Stimulated activated CD4-positive, alpha-beta T cell treated with anti-CD3 and anti-CD28 coated beads, Interleukin-4, amount 100 ng/mL, for 4 hours (primary cell): ENCODE measurements at regions not wholly inside any gene's neighbourhood (a gene's known extent, or its start where the extent isn't known, plus 50 kb on each side); places are given as distances from the start of the nearest gene placed in this dataset.

Experiments
- DNase-seq, 2 experiments: peaks; one replicate each; pipeline ENCODE4 v3.0.0-alpha.2; 2020

GRCh38 chr3:17936736-17937480, 194.5 kb upstream of the TBC1D5 start:
- no peak for DNase-seq

DNA sequence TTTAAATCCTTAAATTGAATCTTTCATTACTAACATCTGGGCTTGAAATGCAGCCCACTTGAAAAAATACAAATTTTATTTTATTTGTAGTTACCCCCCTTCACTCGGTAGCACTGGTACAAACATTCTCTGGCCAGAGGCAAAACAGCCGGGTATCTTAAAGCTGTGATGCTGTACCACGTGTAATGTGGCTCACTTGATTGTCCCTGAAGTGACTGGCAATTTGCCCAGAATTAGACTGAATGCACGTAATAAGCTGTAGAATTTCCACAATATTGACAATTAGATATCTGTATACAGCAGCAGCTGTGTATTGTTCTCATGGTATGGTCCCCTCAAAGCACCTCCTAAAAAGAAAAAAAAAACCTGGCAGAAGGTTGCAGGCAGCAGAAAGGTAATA, 192.8 kb upstream of the TBC1D5 start:
- DNase-seq, result no peak

DNA sequence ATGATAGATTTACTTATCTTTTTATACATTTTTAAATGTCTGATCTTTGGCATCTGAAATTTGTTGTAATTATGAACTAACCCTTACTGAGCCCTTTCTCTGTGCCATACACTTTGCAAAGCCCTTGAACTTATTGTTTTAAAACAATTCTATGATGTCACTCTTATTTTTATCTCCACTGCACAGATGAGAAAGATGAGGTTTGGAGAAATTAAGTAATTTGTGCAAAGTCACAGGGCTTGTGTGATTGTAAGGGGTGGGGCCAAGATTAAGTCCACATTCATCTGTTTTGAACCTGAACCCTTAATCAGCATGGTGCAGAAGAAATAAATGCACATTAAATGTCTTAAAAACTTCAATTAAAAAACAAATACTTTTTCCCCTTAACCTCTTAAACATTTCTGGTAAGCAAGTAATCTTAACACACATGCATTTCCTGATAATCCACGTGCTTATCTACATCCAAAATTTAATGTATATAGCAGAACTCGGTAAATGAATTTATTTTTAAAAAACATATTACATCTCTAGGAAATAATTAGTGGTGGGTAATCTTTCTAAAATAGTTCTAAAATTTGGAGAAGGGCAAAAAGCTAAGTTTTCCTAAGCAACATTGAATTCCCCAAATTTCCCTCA, 189.8 kb upstream of the TBC1D5 start:
- DNase-seq, result no peak

- no peak for DNase-seq
Observed at GRCh38 chr3:17931131-17931530, 188.7 kb upstream of the TBC1D5 start.

- DNase-seq, result no peak
Observed at GRCh38 chr3:17928502-17929145, 186.2 kb upstream of the TBC1D5 start.

- no peak for DNase-seq
Observed at GRCh38 chr3:17927036-17927435, 184.6 kb upstream of the TBC1D5 start.

- DNase-seq, result no peak
Observed at GRCh38 chr3:17915341-17915740, 172.9 kb upstream of the TBC1D5 start.

GRCh38 chr3:17913359-17913758, 170.9 kb upstream of the TBC1D5 start:
- no peak for DNase-seq

GRCh38 chr3:17911986-17912760, 169.7 kb upstream of the TBC1D5 start:
- no peak for DNase-seq

DNA sequence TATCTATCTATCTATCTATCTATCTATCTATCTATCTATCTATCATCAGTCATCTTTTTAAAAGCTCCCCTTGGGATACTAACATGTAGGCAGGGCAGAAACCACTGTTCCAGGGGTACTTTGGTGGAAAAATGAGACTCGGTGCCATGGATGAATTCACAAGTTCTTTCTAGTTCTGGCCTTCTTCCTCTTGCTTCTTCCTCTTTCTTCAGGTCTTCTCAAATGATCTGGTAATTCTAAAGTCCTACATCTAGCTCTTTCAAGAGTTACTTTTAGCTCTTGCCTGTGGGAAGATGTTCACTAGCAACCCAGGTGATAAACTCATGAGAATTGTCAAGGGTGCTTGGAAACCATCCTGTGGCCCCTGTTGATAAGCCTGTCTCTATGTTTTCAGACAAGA, 168.5 kb upstream of the TBC1D5 start:
- DNase-seq, result no peak

- DNase-seq, result no peak
Observed at GRCh38 chr3:17909714-17910113, 167.3 kb upstream of the TBC1D5 start.

DNA sequence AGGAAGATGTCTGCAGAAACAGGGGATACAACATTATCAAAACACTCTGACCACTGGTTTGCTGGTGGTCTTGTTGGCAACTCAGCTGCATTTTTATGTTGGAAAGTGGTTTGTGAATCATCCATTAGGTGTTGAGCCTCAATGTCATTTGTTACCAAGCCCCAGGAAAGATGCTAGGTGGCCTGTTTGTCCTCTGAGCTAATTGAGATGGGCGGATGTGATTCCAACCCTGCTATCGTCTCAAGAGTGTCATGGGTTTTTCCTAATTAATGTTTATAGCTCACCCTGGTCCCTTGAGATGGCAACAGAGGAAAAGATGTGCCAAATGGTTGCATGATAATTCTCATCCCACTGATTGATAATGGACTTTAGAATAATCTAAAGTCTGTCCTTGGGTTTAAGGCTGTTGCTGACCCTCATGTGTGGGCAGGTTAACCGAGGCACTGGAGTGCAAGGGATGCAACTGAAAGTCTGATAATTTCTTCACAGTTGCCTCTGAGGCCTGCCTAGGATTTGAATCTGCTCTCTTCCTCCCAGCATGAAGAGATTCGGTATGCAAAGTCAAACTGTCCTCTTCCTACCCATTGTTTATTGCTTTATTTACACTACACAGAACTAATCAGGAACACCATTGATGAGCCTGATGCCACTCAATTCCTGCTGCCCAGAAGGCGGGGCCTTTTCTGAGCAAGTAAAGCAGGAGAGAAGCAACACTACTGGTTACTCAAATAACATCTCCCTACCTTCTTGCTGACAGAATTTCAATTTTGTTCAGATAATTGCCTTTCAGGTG, 166.2 kb upstream of the TBC1D5 start:
- DNase-seq, result no peak

DNA sequence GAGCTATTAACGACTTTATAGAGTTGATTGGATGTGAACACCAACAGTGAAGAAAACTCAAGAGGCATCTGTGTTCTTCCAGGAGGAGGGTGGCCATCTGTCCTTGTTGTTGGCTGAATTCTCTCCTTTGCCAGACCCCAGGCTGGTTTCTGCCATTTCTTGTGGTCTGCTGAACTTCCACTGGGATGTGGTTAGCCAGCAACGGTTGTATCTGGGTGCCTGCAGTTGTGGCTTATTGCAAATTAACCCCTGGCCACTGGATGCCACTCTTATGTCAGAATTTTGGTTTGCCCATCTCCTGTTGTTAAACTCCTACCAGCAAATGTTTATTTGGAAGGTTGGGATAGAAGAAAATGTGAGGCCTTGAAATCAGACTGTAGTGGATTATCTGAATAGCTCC, 163.6 kb upstream of the TBC1D5 start:
- no peak for DNase-seq

- DNase-seq, result no peak
Observed at GRCh38 chr3:17901893-17902292, 159.5 kb upstream of the TBC1D5 start.

GRCh38 chr3:17894434-17895060, 152.1 kb upstream of the TBC1D5 start:
- DNase-seq, result peak; percentile 5 to 22

DNA sequence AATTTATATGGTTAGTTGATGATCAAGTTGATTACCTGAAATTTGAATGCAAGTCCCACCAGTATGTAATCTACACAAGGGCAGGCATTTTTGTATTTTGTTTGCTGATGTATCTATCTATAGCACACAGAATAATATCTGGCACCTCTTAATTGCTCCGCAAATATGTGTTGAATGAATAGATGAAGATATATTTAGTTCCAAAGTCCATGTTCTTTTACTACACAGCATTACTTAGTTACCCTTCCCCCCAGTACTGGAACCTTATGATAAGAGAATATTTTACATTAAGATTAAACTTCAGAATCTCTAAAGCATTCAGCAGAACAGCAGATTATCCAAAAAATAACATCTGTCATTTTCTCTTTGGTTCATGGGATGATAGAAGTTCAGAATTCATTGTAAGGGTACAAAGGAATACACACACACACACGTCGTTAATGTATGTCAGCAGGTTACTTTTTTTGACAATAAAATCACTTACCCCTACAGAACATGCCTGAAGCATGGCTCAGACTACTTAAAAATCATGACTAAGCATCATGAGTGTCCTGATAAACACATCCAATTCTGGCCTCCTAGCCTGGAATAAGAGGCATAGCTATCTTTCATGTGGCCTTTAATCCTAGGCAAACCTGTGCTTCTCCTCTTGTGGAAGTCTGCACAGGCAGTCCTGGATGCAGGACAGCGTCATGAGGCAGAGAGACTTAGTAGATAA, 148.9 kb upstream of the TBC1D5 start:
- no peak for DNase-seq

- no peak for DNase-seq
Observed at GRCh38 chr3:17885986-17886385, 143.6 kb upstream of the TBC1D5 start.

- DNase-seq, result no peak
Observed at GRCh38 chr3:17882981-17883380, 140.6 kb upstream of the TBC1D5 start.

DNA sequence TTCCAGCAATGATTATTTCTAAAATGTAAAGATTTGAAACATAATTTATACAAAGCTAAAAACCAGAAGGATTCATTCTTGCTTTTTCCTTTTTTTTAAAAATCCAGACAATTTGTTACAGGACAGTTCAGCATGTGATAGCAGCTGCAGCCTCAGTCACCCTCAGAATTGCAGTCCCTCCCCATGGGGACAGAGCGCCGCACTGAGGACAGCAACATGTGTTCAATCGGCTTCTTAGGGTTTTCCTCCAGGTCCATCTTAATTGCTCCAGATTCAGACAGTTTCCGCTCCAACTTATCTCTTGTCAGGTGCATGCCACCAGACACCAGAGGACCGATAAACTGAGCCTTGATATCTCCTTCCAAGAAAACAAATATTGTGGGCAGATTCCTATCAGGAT, 134.9 kb upstream of the TBC1D5 start:
- no peak for DNase-seq

DNA sequence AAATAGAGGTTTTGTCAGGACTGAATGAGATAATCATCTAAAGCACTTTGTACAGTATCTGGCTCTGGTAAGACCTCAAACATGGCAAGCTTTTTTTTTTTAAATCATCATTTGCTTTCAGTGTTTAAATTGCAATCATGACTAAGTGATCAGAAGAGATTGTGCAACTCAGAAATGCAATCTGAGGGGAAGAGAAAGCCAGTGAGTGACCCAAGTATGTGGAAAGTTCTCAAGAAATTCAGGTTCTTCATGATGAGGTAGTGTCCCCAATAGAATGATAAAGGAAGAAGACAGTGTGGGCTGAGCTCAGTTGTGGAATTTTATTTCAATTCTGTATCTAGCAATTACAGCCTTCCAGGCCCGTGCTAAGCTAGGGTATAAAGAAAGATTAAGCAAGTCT, 132.2 kb upstream of the TBC1D5 start:
- DNase-seq, result no peak

DNA sequence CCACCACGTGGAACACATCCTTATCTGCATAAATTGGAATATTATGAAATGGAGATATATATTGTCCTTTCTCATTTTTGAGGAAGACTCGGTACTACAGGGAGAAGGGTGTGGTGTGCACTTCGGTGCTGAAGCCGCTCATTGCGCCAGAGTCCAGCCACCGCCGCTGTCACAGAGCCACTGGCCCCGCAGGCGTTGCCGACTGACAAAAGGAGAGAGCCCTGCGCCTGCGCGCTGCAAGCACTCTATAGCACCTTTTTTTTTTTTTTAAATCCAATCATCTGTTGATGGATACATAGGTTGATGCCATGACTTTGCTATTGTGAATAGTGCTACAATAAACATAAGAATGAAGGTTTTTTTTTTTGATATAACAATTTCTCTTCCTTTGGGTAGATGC, 130.0 kb upstream of the TBC1D5 start:
- no peak for DNase-seq

DNA sequence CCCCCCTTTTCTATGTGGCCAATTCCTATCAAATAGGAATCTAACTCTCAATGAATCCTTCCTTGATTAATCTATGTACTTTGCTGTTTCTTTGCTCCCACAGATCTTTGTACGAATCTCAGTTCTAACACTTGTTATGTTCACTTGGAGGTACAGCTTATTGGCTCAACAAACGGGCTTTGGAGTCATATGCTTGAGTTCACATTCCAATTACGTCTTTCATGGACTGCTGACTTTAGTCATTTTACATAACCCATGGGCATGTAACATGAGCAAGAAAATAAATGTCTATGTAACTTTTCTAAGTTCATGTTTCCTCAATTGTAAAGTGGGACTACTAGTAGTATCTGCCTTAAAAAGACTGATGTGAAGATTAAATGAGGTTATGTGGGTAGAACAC, 123.2 kb upstream of the TBC1D5 start:
- no peak for DNase-seq
